H1 (cell line): ENCODE measurements at regions not wholly inside any gene's neighbourhood (a gene's known extent, or its start where the extent isn't known, plus 50 kb on each side); places are given as distances from the start of the nearest gene placed in this dataset.

ENCODE experiments used
- CTCF ChIA-PET: fragments of 300-600 bp; sonication (Branson Sonifier 250); formaldehyde crosslinking; loops from one replicate; lab custom pipeline; 2021; ENCODE audit not compliant: partially characterized antibody; lab: Charles Lee
- POLR2A ChIA-PET: fragments of 300-600 bp; sonication (Branson Sonifier 250); formaldehyde crosslinking; loops from one replicate; lab custom pipeline; 2021; ENCODE audit warnings: inconsistent platforms; ENCODE audit not compliant: partially characterized antibody; lab: Charles Lee
- DNase-seq, 2 experiments: peaks; one replicate each; pipeline versions ENCODE4 v3.0.0 to v3.0.0-alpha.2; 2010 to 2022; ENCODE audit warnings: low spot score in 2 of 2, low read depth in 1 of 2, mixed read lengths in 1 of 2
- FAIRE-seq: peaks from 2 replicates; lab custom pipeline; 2011; peaks lifted over from hg19 to GRCh38; lab: Jason Lieb, UNC
- H2AFZ ChIP-seq: 2 replicates; pipeline ENCODE4 v1.8.1; 2012; ENCODE audit warnings: low read length, inconsistent platforms
- H2AK5ac ChIP-seq: 2 replicates; pipeline ENCODE4 v1.6.1; 2013; ENCODE audit warnings: low read depth, low read length
- H2BK120ac ChIP-seq: replicated peaks from 2 replicates; pipeline ENCODE3; 2013; ENCODE audit warnings: low read depth, low read length, inconsistent platforms
- H2BK12ac ChIP-seq: 2 replicates; pipeline ENCODE4 v1.6.1; 2013; ENCODE audit warnings: low read depth, low read length
- H2BK15ac ChIP-seq: 2 replicates; pipeline ENCODE4 v1.6.1; 2013; ENCODE audit warnings: low read length
- H2BK20ac ChIP-seq: 2 replicates; pipeline ENCODE4 v1.6.1; 2013; ENCODE audit warnings: low read length
- H2BK5ac ChIP-seq: 2 replicates; pipeline ENCODE4 v1.6.1; 2013; ENCODE audit warnings: low read depth, low read length
- H3K14ac ChIP-seq: 2 replicates; pipeline ENCODE4 v1.6.1; 2013; ENCODE audit warnings: inconsistent platforms; ENCODE audit not compliant: insufficient read length
- H3K18ac ChIP-seq: 2 replicates; pipeline ENCODE4 v1.6.1; 2013; ENCODE audit warnings: low read length; ENCODE audit errors: extremely low read depth
- H3K23ac ChIP-seq: 2 replicates; pipeline ENCODE4 v1.6.1; 2013; ENCODE audit warnings: inconsistent platforms; ENCODE audit not compliant: insufficient read length
- H3K23me2 ChIP-seq: 2 replicates; pipeline ENCODE4 v1.6.1; 2013; ENCODE audit warnings: low read depth, low read length
- H3K27ac ChIP-seq: 2 replicates; pipeline ENCODE4 v1.6.1; 2011; ENCODE audit warnings: low read depth, low read length, inconsistent platforms
- H3K27me3 ChIP-seq, 4 experiments: replicated peaks in 1 of 4; 1 replicate in 1 of 4; 2 replicates in 3 of 4; pipeline versions ENCODE4 v1.6.1 to v1.8.1; 2011 to 2013; ENCODE audit warnings: low read length in 3 of 4, mild to moderate bottlenecking in 3 of 4, inconsistent platforms in 2 of 4, mixed read lengths in 2 of 4, moderate library complexity in 1 of 4; ENCODE audit not compliant: control insufficient read depth in 3 of 4, insufficient read depth in 3 of 4; ENCODE audit errors: extremely low read depth in 1 of 4
- H3K36me3 ChIP-seq, 4 experiments: 2 replicates each; pipeline versions ENCODE4 v1.6.1 to v1.8.1; 2011 to 2013; ENCODE audit warnings: mild to moderate bottlenecking in 4 of 4, low read length in 3 of 4, moderate library complexity in 2 of 4, control low read depth in 1 of 4, inconsistent platforms in 1 of 4; ENCODE audit not compliant: insufficient read depth in 4 of 4, control insufficient read depth in 2 of 4
- H3K4ac ChIP-seq: replicated peaks from 2 replicates; pipeline ENCODE3; 2013; ENCODE audit warnings: low read length, low read depth, mixed read lengths, inconsistent platforms; ENCODE audit not compliant: insufficient read length
- H3K4me1 ChIP-seq, 4 experiments: replicated peaks in 1 of 4; 1 replicate in 1 of 4; 2 replicates in 3 of 4; pipeline versions ENCODE4 v1.6.1 to v1.8.1; 2011 to 2013; ENCODE audit warnings: low read length in 3 of 4, inconsistent platforms in 2 of 4, mixed read lengths in 1 of 4; ENCODE audit not compliant: insufficient read depth in 4 of 4, control insufficient read depth in 3 of 4
- H3K4me2 ChIP-seq, 2 experiments: 2 replicates each; pipeline versions ENCODE4 v1.6.1 to v1.8.1; 2011 to 2013; ENCODE audit warnings: low read depth in 2 of 2, low read length in 2 of 2, control low read depth in 1 of 2, inconsistent platforms in 1 of 2, mild to moderate bottlenecking in 1 of 2; ENCODE audit not compliant: insufficient read depth in 1 of 2
- H3K4me3 ChIP-seq, 4 experiments: fragments of 200-600, 300-600 bp in 1 of 4; sonication (generic), shearing (Covaris generic), sonication (Bioruptor Twin) in 1 of 4; 2 replicates each; pipeline versions ENCODE4 v1.5.1 to v1.8.1; 2011 to 2016; ENCODE audit warnings: low read length in 4 of 4, low read depth in 3 of 4, control low read depth in 2 of 4, inconsistent platforms in 2 of 4, mild to moderate bottlenecking in 2 of 4, mixed read lengths in 1 of 4, moderate library complexity in 1 of 4; ENCODE audit not compliant: insufficient read depth in 2 of 4; ENCODE audit errors: extremely low read depth in 1 of 4
- H3K56ac ChIP-seq: replicated peaks from 2 replicates; pipeline ENCODE3; 2013; ENCODE audit warnings: low read depth, mild to moderate bottlenecking, mixed read lengths, low read length, inconsistent platforms; ENCODE audit not compliant: insufficient read length
- H3K79me1 ChIP-seq: 2 replicates; pipeline ENCODE4 v1.6.1; 2013; ENCODE audit warnings: low read depth, low read length, control low read depth
- H3K79me2 ChIP-seq, 2 experiments: 2 replicates each; pipeline versions ENCODE4 v1.6.1 to v1.8.1; 2012 to 2013; ENCODE audit warnings: low read length in 2 of 2, mild to moderate bottlenecking in 2 of 2, inconsistent platforms in 1 of 2; ENCODE audit not compliant: insufficient read depth in 2 of 2, control insufficient read depth in 1 of 2
- H3K9ac ChIP-seq, 4 experiments: replicated peaks in 1 of 4; 1 replicate in 1 of 4; 2 replicates in 3 of 4; pipeline versions ENCODE4 v1.6.1 to v1.8.1; 2011 to 2013; ENCODE audit warnings: low read depth in 3 of 4, low read length in 3 of 4, control low read depth in 2 of 4, mild to moderate bottlenecking in 2 of 4, moderate library complexity in 2 of 4, inconsistent platforms in 1 of 4; ENCODE audit errors: extremely low read depth in 1 of 4
- H3K9me3 ChIP-seq, 2 experiments: 2 replicates each; pipeline versions ENCODE4 v1.6.1 to v1.8.1; 2012 to 2013; ENCODE audit warnings: mild to moderate bottlenecking in 2 of 2, moderate library complexity in 2 of 2, control low read depth in 1 of 2, inconsistent platforms in 1 of 2, low read depth in 1 of 2, low read length in 1 of 2, mixed read lengths in 1 of 2; ENCODE audit not compliant: insufficient read depth in 2 of 2
- H4K20me1 ChIP-seq, 2 experiments: replicated peaks in 1 of 2; 2 replicates each; pipeline versions ENCODE3 to v1.8.1; 2011 to 2013; ENCODE audit warnings: inconsistent platforms in 2 of 2, low read length in 2 of 2, mild to moderate bottlenecking in 1 of 2; ENCODE audit not compliant: insufficient read depth in 2 of 2, control insufficient read depth in 1 of 2
- H4K5ac ChIP-seq: 2 replicates; pipeline ENCODE4 v1.6.1; 2013; ENCODE audit warnings: low read length, low read depth, mixed read lengths, inconsistent platforms; ENCODE audit not compliant: insufficient read length
- H4K8ac ChIP-seq: 2 replicates; pipeline ENCODE4 v1.8.0; 2013; ENCODE audit warnings: mild to moderate bottlenecking, moderate library complexity, low read length, inconsistent platforms; ENCODE audit not compliant: insufficient read depth; ENCODE audit errors: extremely low read depth
- H4K91ac ChIP-seq: replicated peaks from 2 replicates; pipeline ENCODE3; 2013; ENCODE audit warnings: low read length, mixed read lengths, inconsistent platforms; ENCODE audit not compliant: insufficient read length
- CTCF ChIP-seq, 3 experiments: IDR thresholded peaks; 1 replicate in 2 of 3; 2 replicates in 1 of 3; pipeline versions ENCODE4 v1.5.1 to v1.6.1; 2011; ENCODE audit warnings: low read length in 3 of 3, mild to moderate bottlenecking in 3 of 3, inconsistent platforms in 2 of 3, low read depth in 1 of 3, moderate library complexity in 1 of 3; ENCODE audit not compliant: insufficient read depth in 1 of 3; ENCODE audit errors: control extremely low read depth in 1 of 3
- KDM4A ChIP-seq: IDR thresholded peaks from one replicate; pipeline ENCODE4 v1.7.1; 2012; ENCODE audit warnings: low read depth, mild to moderate bottlenecking, moderate library complexity, low read length, inconsistent platforms; ENCODE audit not compliant: severe bottlenecking
- POLR2AphosphoS5 ChIP-seq: IDR thresholded peaks from 2 replicates; pipeline ENCODE4 v1.6.1; 2011; ENCODE audit warnings: low read depth, low read length
- POU5F1 ChIP-seq: IDR thresholded peaks from 2 replicates; pipeline ENCODE4 v1.6.1; 2011; ENCODE audit warnings: low read depth, mild to moderate bottlenecking, low read length, moderate library complexity
- RFX5 ChIP-seq: IDR thresholded peaks from 2 replicates; pipeline ENCODE4 v1.6.1; 2011; ENCODE audit warnings: low read depth, low read length, improper control_type of control experiment, borderline replicate concordance
- ZNF274 ChIP-seq: IDR thresholded peaks from 2 replicates; pipeline ENCODE4 v1.7.0; 2012; ENCODE audit warnings: low read length, borderline replicate concordance; ENCODE audit errors: extremely low read depth
- WGBS, 2 experiments: shearing (Covaris generic) in 1 of 2; methylation state at CpG; one replicate each; pipeline versions ENCODE4 v1.1.6 to v1.1.7; 2013 to 2015; ENCODE audit warnings: low lambda C conversion rate in 2 of 2, mixed read lengths in 2 of 2, inconsistent platforms in 1 of 2, low coverage in 1 of 2, missing lambda C conversion rate in 1 of 2; ENCODE audit not compliant: insufficient replicate concordance in 2 of 2, insufficient coverage in 1 of 2, insufficient read length in 1 of 2; ENCODE audit errors: extremely low coverage in 1 of 2, missing lambda C conversion rate in 1 of 2; 5-methylcytosine and 5-hydroxymethylcytosine counted together

GRCh38 chr4:72948080-72948479 is 121.4 kb downstream of the COX18 start:
- Histone ChIP-seq H3K4me2 (no peak overlapping the region), H3K23me2 (no peaks in the 10 kb centered on the region), H4K20me1 (no peaks in the 10 kb centered on the region), H3K56ac (no peak overlapping the region), H3K4me3 (no peak overlapping the region), H3K4me1 (no peaks in the 10 kb centered on the region), H2BK15ac (no peak overlapping the region), H3K18ac (no peak overlapping the region), H2AFZ (no peak overlapping the region), H3K23ac (no peak overlapping the region), H3K79me1 (no peaks in the 10 kb centered on the region), H3K9me3 (no peaks in the 10 kb centered on the region), H2BK12ac (no peak overlapping the region), H4K5ac (no peak overlapping the region), H4K8ac (no peak overlapping the region), H2BK5ac (no peak overlapping the region), H3K27ac (no peak overlapping the region), H3K27me3 (peaks cover 0 to 2% (median 0%) of the 10 kb centered on the region in 4 experiments; a peak in 1 of 7 replicates), H2AK5ac (no peak overlapping the region), H3K4ac (no peak overlapping the region), H3K14ac (no peak overlapping the region), H2BK120ac (no peak overlapping the region), H3K36me3 (no peaks in the 10 kb centered on the region), H2BK20ac (no peak overlapping the region), H3K79me2 (no peaks in the 10 kb centered on the region), H4K91ac (no peak overlapping the region), H3K9ac (no peak overlapping the region)
- POLR2A ChIA-PET, result no interaction called here
- no peak for TF ChIP-seq KDM4A
- no peak for TF ChIP-seq POLR2AphosphoS5
- no peak for TF ChIP-seq CTCF (IDR thresholded peaks at IDR 0.05; ENCODE audit: control extremely low read depth in 1 of 3, insufficient read depth in 1 of 3, low read depth in 1 of 3, low read length in 3 of 3)
- no peak for TF ChIP-seq RFX5
- no peak for TF ChIP-seq ZNF274
- TF ChIP-seq POU5F1, result no peak
- DNase-seq (no peak), FAIRE-seq (no peak)
- WGBS, 2 experiments, result 94% methylated on average over 1 of the region's 1 CpG; no CpG with 5 or more reads in 1 of the 2 experiments
- CTCF ChIA-PET, result interaction anchor here (1.0 to 1.3 kb wide), 2 partner anchors 9 to 15 kb away, joined by 3 to 5 read pairs; no protein-coding TSS in a partner anchor
